ENCODE measurements at regions not wholly inside any gene's neighbourhood (a gene's known extent, or its start where the extent isn't known, plus 50 kb on each side); places are given as distances from the start of the nearest gene placed in this dataset.
"Not testable (repeated sequence)": the region's sequence is repeated elsewhere in the genome, so short reads cannot be mapped to it uniquely, and the experiment has no call there.

DNA sequence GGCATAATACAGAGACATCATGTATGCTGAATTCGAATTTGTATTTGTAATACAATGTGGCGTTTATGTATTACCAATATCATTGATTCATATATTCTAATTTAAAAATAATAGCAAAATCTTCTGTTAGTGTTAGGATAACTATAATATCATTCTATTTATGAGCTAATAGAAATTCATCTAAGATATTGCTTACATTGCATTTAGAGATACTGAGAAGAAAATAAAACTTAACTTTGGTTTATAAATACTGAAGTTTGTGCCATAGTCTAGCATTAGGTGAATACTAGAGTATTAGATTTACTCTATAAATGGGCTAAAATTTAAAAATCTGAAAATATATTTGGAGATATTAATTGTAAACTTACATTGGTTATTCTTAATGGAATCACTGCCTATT, 1590.6 kb downstream of the PCDH18 start:
- TF ChIP-seq CTCF (IDR thresholded peaks at IDR 0.05; ENCODE audit: insufficient read depth, low read depth, low read length, missing control alignments): no peak
- no peak for DNase-seq (ENCODE audit: low read depth)
- no peak overlapping the region for H3K4me3 ChIP-seq (ENCODE audit: low read depth, low read length)

GRCh38 chr4:135934026-135934425, 1598.3 kb downstream of the PCDH18 start:
- no peak for TF ChIP-seq CTCF (IDR thresholded peaks at IDR 0.05; ENCODE audit: insufficient read depth, low read depth, low read length, missing control alignments)
- no peak overlapping the region for H3K4me3 ChIP-seq (ENCODE audit: low read depth, low read length)
- DNase-seq (ENCODE audit: low read depth): no peak

GRCh38 chr4:135927651-135928050, 1604.6 kb downstream of the PCDH18 start:
- DNase-seq (ENCODE audit: low read depth): no peak
- no peak for TF ChIP-seq CTCF (IDR thresholded peaks at IDR 0.05; ENCODE audit: insufficient read depth, low read depth, low read length, missing control alignments)
- H3K4me3 ChIP-seq (ENCODE audit: low read depth, low read length): no peak overlapping the region

GRCh38 chr4:135921081-135921480, 1611.2 kb downstream of the PCDH18 start:
- DNase-seq (ENCODE audit: low read depth): no peak
- no peak overlapping the region for H3K4me3 ChIP-seq (ENCODE audit: low read depth, low read length)
- no peak for TF ChIP-seq CTCF (IDR thresholded peaks at IDR 0.05; ENCODE audit: insufficient read depth, low read depth, low read length, missing control alignments)

DNA sequence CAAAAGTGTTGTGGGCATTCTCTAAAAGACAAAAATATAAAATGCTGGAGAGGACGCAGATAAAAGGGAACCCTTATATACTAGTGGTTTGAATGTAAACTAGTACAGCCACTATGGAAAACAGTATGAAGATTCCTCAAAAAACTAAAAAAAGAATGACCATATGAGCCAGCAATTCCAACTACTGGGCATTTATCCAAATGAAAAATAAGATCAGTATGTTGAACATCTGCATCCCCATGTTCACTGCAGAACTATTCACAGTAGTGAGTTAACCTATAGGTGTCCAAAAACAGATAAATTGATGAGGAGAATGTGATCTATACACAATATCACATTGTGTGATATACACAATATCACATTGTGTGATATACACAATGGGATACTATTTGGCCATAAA, 1615.3 kb downstream of the PCDH18 start:
- TF ChIP-seq CTCF (IDR thresholded peaks at IDR 0.05; ENCODE audit: insufficient read depth, low read depth, low read length, missing control alignments): no peak
- no peak overlapping the region for H3K4me3 ChIP-seq (ENCODE audit: low read depth, low read length)
- no peak for DNase-seq (ENCODE audit: low read depth)

- no peak for TF ChIP-seq CTCF (IDR thresholded peaks at IDR 0.05; ENCODE audit: insufficient read depth, low read depth, low read length, missing control alignments)
- H3K4me3 ChIP-seq (ENCODE audit: low read depth, low read length): no peak overlapping the region
- no peak for DNase-seq (ENCODE audit: low read depth)
Observed at GRCh38 chr4:135900956-135901355, 1631.3 kb downstream of the PCDH18 start.

DNA sequence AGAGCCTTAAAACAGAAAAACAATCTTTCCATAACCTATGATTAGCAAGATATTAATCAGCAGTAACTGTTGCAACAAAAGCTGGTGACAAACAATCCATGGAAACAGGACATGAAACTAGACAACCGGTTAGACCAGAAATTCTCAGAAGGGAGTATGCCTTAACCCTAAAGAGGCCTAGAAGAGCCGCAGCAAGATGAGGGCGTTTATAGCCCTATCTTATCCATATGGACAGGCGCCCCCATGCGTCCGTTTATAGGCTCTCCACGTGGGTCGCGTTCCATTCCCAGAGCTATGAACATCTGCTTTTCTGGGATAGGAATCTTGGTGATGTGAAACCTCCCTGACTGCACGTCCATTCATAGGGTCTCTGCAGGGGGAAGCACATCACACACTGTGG, 1662.7 kb upstream of the PABPC4L start:
- not testable (repeated sequence) for H3K4me3 ChIP-seq (ENCODE audit: low read depth, low read length)
- peak; percentile 3 for DNase-seq (ENCODE audit: low read depth)

DNA sequence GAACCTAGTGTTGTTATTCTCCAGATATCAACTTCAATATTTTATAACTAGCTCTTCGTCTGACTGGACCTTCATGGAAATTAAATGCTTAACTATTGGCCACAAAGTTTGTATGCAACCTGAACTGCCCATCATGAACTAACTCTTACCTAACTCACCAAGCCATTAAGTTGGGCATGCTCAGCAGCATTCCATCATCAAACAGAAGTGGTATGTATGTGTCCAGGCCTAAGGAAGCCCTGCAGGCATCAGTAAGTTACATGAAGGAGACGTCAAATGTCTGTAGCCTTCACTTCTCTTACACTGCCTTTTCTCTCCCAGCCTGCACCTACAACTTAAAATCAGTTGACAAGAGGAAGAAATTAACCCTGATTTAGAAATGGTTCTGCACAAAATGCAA, 1639.2 kb upstream of the PABPC4L start:
- no peak overlapping the region for H3K4me3 ChIP-seq (ENCODE audit: low read depth, low read length)
- no peak for TF ChIP-seq CTCF (IDR thresholded peaks at IDR 0.05; ENCODE audit: insufficient read depth, low read depth, low read length, missing control alignments)
- no peak for DNase-seq (ENCODE audit: low read depth)
